Colon (tissue), 2 donors: ENCODE measurements at regions not wholly inside any gene's neighbourhood (a gene's known extent, or its start where the extent isn't known, plus 50 kb on each side); places are given as distances from the start of the nearest gene placed in this dataset.

Experiments used
- FAIRE-seq: peaks from 2 replicates; lab custom pipeline; 2012; peaks lifted over from hg19 to GRCh38; lab: Jason Lieb, UNC
- donor health status: control.
- donor health status: control.

DNA sequence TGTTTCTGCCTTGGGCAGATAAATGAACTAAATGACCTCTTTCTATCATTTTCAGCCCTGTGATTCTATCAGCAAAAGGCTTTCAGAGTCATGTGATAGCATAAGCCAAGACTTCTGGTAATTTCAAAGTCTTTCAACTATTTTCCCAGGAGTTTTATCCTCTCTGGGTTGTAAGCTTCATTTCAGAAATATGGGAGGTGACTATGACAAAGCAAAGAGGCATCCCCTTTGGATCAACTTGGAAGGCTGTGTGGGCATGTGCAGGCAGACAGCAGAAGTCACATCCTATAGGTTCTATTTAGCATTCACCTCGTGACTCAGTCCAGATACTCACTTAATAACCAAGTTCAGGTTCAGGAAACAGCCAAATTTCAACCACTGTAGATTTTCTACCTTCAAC, 149.0 kb upstream of the FST start:
- no peak for FAIRE-seq

DNA sequence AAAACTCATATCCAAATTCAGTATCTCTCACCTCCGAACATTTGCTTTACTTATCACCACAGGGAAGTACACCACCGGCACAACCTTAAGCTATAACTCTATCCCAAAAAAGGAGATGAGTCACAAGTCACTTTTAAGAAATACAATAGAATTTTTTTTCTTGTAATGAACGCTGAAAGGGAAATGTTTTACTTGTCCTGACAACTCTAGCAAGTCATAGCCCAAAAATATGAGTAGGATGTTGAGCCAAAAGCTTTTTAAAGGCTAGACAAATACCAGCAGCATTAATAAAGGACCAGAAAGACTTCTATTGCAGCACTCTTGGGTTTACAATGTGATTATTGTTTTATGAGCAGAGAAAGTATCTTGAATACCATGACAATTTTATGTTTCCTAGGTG, 147.3 kb upstream of the FST start:
- FAIRE-seq, result no peak

DNA sequence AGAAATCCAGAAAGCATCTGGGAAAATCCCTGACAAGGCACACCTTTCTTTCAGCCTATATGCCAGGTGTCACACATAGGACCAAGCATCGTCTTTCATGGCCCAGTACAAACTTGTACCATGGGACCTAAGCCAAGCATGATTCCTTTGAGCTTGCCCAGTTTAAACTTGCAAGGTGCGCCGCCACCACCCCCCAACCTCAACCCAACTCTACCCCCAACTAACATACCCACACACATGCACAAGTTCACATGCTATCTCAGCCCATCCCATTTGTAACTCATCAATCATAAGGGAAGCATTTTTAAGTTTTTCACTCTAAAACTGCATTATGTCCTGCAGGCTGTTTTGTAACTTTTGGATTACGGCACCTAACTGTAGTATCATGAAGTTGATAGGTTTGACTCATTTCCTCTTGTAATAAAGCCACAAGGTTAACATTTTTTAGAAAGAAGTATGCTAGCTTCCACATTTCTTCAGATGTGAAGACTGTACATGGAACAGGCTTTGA, 145.9 kb upstream of the FST start:
- FAIRE-seq, result no peak

DNA sequence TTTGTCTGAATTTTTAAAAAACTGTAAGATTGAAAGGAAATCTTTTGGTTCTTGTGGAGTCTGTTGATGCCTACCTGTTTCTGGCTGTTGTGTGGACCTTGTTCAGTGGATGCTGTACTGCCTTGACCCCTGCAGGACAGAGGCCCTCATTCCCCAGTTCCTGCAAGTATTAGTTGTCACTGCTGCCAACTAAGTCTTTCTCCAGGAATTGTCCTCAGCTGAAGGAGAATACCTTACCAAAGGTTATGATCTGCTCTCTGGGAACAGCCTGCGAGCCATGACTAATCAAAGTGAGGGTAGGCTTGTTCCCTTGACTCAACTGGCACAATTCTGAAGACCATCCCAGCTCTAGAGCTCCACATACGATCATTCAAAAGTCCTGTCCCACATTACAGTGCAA, 145.3 kb upstream of the FST start:
- no peak for FAIRE-seq

DNA sequence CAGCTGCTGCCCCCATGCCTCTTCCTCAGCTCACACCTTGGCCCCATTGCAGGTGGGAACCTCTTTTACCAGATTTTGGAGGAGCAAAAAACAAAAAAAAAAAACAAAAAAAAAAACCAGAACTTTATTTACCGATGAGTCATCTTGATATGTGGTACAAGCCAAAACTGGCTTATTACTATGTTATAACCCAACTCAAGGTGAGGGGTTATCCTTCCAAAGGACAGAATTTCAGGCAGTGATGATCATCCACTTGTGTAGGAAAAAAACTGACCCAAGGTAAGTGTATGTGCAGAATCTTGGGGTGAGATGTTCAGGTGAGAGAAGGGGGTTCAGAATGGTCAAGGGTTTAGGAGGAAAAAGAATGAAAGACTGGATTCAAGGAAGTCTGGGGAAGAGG, 142.6 kb upstream of the FST start:
- no peak for FAIRE-seq

DNA sequence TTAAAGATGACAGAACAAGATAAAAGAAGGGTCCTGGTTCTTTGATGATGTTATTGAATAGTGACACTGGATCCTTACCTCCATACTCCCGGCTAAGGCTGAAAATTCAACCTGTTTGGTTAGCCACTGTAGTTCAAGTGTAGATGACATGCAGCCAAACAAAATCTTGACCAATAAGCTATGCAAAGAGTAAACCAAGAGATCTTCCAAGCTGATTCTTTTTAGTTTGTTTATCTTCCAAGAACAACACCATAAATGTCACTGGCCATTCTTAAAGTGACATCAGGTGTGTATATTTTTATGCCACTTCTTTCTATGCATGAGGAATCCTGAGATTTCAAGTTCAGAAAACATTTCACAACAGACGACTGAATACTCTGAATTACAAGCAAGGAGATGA, 141.5 kb upstream of the FST start:
- no peak for FAIRE-seq

DNA sequence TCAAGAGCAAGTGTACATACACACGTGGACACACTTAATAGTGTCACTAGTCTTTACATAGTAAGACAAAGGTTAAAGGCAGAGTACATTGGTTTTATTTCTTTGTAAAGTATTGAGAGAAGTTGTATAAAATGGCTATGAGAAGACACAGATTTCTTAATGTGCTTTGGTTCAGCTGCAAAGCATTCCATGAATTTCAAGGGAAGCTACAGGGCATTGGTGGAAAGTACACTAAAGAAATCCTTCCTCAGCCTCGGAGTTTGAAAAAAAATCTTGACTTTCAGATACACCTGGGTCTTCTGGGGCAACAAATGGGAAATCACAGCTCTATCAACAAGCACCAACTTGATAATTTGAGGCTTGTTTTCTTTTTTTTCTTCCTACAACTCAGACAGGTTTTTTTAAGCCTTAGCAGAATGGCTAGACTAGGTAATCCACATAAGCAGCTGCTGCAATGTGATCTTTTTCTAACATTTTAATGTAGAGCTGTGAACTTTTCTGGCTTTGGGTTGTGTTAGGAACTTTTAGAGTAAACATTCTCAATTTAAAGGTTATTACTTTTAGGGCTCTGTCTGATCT, 140.4 kb upstream of the FST start:
- no peak for FAIRE-seq

DNA sequence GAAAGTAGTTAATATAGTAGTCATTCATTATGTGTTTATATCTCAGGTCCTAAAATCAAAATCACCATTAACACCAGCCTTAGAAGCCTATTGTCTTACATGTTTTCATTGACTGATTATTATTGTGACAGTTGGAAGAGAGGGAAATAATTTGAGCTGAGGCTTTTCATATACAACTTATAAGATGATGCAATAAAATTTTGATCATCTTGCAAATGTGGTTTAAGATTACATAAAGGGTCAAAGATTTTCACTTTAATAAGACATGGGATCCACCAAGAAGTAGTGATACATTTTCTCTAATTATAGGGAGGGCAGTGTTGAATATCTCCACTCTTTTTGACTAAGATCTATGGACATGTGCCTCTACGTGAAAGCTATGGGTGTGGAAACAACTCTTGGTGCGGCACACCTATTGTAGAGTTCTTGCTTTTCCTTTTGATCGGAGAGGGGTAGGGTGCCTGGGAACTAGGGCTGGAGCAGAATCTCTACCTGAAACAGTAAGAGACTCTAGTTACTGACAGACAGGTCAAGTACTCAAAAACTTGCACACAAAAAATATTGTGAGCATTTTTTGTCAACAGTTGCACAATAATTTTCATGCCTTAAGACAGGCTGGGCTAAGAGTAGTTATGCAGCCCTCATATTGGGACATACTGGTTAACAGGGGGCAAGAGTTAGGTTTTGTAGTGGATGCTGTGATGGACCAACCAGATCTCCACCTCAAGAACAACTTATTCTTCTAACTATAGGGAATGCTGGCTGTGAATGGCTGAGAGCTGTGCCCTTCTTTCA, 139.3 kb upstream of the FST start:
- no peak for FAIRE-seq

DNA sequence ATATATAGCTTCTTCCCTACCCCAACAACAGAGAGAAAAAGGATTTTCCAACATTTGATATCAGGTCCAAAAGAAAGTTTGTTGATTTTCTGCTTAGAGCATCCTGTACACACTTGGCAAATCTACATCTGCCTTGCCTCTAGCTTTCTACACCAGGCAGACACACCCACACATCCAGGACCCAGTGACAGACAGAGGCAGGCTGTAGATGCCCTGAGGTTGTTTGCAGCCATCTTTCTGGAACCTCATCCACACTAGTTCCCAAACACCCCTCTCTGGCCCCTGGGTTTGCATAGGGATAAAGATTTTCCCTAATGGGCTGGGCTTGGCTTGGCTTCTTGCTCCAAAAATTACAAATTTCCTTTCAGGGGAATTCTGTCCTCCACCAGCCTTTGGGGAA, 138.2 kb upstream of the FST start:
- FAIRE-seq, result no peak

DNA sequence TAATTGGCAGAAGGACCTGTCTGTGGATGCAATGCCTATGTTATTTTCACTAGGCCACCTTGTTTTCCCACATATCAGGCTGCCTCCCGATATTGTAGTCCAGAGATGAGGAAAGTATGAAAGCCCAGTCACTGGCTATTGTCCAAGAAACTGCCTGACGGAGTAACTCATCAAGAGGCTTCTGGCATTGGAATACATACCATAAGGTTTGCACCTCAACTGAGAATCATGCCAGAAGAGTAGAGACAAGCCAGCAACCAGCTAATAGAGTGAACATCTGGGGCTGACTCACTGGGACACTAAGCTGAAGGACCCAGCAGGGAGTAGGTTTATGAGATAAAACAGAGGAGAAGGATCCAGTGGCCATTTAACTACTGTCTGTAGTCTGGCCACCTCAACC, 137.2 kb upstream of the FST start:
- no peak for FAIRE-seq

DNA sequence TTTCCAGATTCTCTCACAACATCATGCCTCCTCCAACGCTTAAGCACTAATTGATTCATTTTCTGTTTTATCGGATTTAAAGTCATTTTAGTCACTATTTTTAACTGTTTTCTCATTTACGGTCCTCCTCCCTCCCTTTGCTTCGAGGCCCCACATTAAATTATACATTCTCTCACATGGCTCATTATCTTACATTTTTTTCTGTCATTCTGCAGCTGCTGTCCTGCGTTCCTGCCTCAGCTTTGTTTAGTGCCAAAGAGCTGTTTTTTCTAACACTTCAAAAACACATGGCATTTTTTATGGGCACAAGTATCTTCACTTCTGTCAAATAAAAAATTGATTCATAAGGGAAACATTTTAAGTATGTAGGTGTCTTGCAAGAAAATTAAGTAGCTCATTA, 130.1 kb upstream of the FST start:
- no peak for FAIRE-seq

DNA sequence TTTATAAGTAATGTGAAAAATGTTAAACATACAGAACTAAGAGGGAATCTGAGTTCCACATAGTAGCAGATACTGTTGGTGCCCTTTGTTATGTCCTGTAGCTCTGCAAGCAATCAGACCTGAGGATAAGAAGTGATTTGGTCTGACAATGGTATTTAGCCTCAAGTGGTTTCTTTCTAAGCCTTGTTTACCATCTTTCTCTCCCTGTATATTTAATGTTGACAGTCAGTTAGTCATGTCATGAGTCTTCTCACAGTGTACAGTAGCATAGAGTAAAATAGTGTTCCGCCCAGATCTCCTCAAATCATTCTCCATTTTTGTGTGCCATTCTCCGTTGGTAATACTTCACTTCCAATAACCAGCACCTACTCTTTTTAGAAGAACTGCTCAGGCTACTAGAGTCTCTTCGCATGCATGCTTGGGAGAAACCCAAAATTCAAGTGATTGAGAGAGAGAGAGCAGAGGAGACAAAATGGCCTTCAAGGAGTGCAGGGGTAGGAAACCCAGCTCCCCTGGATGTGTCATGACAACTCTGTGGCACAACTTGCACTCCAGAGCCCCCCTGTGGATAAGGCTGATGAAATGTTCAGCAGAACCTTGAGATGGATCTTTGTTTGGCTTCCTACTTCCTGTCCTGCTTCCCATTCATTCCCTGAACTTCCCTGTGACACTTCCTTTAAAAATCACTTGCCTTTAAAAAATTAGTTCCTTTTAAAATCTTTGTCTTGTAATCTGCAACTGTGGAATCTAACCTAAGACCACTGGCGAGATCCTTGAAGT, 129.2 kb upstream of the FST start:
- no peak for FAIRE-seq

DNA sequence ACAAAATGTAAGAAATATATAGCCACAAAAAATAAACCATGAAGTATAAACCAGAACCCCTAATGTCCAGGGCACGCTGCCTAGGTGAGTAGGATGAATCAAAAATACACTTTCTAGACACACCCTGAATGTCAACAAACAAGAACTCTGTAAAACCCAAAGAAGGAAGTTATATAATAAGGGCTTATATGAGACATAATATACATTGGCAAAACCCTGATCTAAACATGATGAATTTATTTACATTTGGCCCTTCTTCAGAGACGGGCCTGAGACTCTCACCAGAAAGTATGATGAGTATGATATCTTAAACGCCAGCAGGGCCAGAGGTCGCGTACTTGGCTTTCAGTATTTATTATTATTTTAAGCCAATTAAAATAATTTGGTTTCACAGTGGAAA, 125.1 kb upstream of the FST start:
- no peak for FAIRE-seq

DNA sequence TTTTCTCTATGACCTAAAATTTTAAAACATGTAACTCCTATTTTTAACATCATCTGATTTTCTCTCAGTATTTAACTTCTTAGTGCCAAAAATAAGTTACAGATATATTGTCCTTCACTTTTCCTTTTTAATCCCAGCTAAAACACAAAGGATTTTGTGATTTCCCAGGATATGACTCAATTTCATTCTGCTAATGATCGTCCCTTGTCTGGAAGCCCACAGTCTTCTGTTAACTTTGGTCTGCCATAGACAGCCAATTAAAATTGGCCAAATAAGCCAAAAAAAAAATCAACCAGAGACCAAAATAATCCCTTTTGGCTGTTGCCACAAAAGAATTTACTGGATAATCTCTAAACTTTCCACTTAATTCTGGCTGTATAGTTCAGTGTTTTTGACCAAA, 124.5 kb upstream of the FST start:
- FAIRE-seq, result no peak

DNA sequence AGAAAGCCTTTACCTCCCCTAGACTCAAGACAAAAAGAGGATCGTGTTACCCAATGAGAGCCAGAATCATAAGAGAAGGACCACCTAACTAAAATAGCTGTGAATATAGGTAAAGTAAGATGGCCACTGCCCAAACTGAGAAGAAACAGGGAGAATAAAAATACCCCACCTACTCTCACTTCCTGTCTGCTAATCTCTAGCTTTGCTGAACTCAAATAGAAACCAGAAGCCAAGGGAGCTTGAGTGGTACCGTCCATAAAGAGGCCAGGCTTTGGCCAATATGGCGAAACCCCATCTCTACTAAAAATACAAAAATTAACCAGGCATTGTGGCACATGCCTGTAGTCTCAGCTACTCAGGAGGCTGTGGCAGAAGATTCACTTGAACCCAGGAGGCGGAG, 123.0 kb upstream of the FST start:
- no peak for FAIRE-seq

DNA sequence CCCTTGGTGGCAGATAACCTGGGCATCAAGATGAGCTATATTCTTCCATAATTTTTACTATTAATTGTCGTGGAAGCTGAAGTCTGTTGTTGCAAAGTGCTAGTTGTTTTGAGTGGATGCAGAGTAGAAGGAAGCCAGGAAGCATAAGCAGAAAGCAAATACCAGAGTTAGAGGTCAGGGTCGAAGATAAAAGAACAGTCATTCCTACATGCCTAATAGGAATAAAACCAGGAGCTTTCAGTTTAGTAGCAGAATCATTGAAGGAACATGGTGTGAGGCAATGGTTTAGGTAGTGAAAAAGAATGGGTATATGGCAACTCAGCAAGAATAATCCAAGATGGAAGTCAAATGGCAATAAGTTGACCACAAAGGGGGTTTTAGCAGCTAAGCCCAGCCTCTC, 121.6 kb upstream of the FST start:
- no peak for FAIRE-seq

DNA sequence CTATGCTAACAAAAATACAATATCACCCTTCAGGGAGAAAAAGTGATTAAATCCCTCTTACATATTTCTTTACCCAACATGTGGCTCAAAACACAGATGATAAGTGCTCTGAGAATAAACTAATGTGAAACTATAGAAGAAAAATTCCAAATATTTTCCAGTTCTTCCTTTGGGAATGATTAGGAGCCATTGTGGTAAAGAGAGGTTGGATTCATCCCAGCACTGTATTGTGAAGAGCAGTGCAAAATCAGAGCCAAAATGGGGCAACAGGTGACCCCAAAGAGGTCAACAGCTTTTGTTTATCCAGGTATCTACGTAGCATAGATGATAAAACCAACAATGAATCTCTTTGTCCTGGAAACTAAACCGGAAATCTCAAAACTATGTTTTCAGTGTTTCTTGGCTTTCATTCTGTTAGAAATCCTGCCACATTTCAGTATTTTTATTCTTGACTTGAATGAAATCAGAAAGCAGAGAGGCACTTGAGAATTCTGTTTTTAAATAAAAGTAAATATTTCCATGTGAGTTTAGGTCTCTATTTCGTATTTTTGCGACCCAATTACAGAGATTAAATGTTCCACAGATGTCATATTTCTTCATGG, 120.4 kb upstream of the FST start:
- no peak for FAIRE-seq

DNA sequence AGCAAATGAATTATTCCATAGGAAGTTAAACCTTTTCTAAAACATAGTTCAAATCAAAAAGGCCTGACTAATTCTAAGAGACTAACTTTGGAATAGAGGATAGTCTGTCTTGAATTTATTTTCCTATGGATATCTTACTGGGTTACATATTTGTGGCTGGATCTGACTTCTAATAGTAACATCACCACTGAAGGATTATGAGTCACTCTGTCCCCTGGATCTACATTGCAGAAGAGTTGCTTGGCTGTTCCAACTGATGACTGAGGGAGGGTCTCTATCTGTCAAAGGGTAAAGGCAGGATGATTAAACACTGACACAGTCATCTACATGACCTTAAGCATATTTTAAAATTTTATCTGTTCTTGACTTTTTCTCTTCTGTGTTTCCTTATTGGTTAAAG, 119.6 kb upstream of the FST start:
- FAIRE-seq, result no peak

DNA sequence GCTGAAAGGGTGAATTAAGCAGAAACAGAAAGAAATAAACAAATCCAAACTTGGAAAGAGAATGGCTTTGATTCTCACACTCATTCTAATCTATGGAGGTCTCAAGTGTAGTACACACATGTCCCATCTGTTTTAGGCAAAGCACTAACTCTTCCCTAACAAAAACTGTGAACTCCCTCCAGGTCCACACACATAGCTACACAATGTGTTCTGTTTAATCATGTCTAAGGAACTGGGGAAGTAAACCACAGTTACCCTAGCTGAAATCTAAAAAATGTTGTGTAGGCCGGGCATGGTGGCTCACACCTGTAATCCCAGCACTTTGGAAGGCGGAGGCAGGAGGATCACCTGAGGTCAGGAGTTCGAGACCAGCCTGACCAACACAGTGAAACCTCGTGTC, 118.7 kb upstream of the FST start:
- FAIRE-seq, result no peak

DNA sequence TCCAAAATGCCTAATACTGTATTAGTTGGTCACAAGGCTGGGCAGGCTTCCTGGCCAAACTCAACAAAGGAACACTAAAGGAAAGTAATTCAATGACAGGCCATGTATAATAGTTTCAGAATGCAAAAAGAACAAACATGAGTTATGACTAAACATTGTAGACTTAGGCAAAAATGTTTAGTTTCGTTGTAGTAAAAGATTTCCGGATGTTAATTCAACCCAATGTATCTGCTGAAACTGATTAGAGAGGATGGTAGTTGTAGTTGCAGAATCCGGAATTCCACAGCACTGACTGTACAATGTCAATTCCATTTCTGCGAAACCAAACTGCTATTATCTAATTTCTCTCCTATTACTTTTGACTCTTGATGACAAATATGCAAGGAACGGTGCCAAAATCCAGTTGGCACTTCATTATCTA, 117.9 kb upstream of the FST start:
- no peak for FAIRE-seq

DNA sequence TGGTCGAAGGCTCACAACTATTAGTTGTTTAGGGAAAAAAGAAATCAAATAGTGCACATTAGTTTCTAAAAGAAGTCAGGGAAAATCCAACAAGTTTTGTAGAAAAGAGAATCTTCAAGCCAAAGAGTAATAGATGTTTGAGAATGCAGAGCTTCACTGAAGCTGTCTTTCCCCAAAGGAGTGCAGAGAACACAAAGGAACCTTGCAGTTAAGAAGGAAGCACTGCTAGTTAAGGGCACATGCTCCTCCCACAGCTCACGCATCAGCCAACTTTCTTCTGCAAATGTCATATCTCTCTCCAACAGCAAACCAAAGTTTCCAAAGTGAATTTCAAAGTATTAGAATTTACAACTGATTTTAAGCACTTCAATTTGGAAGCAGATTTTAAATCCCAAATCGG, 116.4 kb upstream of the FST start:
- no peak for FAIRE-seq

DNA sequence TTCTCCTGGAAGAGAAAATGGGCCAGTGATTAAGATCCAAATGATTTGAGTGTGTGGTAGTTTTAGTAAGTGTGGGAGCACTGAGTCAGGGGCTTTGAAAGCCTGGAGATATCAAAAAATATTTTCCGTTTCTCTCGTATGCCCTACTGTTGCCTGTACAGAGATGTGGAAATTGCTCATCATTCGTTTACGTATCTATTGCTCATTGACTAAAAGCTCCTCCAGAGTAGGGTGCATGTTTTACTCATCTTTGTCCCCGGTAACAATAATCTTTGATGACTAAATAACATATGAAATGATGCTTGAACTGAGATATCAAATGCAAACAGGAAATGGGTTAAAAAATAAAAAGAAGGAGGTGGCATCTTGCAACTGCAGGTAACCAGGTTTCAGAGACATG, 114.2 kb upstream of the FST start:
- FAIRE-seq, result no peak

DNA sequence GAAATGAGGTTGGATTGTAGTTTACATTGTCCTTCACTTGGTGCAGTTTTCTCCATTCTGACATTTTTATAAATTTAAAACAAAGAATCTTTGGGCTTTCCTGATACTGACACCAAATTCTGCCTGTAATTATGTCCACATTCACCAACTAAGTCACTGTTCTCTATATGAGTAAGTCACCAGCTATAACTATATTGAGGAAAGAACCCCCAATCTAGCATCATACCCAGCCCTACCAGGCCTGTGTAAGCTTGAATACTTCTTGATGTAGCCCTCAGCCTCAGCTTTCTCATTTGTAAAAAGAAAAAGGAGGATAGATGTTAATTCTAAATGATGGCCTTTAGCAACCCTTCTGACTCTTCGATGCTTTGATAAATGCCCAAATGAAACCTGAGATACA, 112.7 kb upstream of the FST start:
- FAIRE-seq, result no peak
